Left hindlimb (tissue), 1 donor: ENCODE measurements at regions not wholly inside any gene's neighbourhood (a gene's known extent, or its start where the extent isn't known, plus 50 kb on each side); places are given as distances from the start of the nearest gene placed in this dataset.

Experiments used
- DNase-seq: peaks from one replicate; pipeline ENCODE4 v3.0.0-alpha.2; 2018

DNA sequence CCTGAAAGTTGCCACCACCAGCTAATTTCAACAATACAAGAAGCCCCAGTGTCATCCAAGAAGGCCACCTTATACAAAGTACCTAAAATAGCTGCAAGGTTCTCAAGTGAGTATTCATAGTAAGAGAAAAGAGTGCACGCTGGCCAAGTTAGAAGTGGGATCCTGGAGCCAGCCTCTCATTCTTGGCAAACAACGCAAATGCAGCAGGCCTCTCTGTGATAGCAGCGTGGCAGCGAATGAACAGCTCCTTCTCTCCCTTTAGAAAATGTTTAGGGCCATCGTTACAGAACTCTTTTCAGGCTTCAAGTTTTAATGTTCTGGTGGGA lies 78.0 kb upstream of the IFNG-AS1 start:
- no peak for DNase-seq

DNA sequence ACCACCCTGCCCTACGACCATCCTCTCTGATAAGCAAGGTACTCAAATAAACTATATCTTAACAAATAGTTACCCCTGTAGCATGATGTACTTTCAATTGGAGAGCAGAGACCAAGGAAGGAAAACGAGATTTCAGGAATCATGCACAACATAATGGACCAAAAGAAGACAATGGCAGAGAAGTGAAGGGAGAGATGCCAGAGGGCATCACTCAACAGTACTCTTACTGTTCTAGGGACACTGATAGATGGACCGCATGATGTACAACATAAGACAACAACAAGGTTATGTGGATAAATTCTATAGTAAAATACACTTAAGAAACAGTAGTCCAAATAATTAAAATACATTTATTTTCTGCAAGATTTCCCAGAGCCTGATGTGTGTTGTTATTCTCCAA lies 77.5 kb upstream of the IFNG-AS1 start:
- DNase-seq, result no peak

DNA sequence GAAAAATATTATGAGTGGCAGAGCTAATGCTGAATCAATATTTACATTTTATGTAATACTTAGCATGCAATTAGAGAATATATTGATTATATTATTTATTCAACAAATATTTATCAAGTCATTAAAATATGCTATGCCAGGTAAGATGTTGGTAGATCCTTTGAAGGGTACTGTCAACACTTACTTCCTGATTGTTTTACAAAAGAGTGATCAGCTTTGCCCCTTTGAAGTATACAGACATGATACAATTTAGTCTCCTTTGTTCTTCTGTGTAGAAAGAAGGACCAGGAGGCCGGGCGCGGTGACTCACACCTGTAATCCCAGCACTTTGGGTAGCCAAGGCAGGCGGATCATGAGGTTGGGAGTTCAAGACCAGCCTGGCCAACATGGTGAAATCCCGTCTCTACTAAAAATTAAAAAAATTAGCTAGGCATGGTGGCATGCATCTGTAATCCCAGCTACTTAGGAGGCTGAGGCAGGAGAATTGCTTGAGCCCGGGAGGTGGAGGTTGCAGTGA lies 73.9 kb upstream of the IFNG-AS1 start:
- no peak for DNase-seq

DNA sequence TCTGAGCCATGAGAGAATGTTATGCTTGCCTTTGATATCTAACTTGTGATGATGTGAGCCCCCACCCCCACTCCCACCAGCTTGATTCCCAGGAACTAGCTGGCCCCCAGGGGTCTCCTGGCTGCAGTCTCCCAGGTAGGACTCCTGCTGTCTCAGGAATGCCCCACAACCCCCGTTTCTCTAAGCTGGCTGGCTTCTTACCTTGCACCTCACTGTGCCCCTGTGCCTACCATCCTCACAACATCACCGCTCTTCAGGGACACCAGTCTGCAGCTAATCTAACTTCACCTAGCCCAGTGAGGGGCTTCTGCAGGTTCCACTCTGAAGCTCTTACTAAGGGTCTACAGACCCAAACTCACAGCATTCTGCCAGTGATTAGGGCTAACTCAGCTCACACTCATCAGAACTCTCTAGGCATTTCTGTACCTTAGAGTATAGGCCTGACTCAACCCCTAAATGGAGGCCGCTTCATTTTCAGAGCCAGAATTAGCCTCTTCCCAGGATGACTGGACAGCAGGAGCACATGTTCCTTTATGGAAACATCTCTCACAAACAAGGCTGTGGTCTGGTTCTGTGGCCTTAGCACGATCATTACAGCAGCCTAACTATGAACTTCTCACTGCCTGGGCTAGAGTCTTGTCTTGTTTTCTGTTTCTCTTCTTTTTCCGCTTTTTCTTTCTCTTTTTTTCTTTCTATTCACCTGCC lies 72.8 kb upstream of the IFNG-AS1 start:
- no peak for DNase-seq

DNA sequence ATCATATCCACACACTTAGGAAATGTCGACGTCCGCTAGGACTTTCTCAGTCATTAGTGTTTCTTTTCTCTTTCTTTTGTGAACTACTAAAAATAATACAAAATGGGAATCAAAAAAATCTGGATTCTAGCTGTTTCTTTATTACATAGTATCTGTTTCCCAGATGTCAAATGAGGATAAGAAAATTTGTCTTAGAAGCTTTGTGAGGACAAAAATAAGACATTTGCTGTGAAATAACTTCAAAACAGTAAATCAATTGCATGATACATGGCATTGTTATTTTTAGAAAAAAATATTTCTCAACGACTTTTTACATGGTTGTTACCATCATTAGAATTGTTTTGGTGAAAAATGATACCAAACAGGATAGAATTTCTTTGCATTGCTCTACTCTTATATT lies 71.4 kb upstream of the IFNG-AS1 start:
- DNase-seq, result no peak

DNA sequence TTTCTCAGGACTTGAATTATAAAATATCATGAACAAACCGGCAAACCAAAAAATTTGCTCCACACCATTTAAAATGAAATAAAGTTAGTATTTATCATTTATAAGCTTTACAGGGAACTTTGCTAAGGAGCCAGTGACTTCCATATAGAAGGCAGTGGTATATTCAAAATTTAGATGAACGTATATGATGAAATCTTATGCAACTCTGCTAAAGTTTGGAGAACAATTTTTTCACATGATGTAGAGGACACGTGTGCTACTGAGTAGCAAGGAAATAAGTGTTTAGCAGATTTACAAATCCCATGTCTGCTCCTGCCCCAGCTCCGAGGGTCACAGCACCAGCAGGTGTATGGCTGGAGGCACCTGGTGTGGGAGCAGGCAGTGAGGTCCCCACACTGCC lies 70.8 kb upstream of the IFNG-AS1 start:
- no peak for DNase-seq

DNA sequence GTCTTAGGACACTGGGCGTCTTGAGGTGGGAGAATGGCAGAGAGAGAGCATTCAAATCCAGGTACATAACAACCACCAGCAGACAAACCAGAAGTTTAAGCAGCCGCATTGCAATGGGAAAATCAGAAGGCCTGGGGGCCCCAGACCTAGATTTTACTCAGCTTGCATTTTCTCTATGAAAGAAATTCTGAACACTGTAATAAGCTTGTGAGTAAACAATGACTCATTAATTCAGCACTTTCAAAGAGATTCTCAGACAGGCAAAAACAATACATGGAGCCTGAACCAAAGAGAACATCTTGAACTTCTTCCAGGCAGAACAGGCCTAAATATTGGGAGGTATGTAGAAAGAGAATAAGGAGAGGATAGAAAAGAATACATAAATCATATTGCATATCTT lies 69.8 kb upstream of the IFNG-AS1 start:
- DNase-seq, result no peak

DNA sequence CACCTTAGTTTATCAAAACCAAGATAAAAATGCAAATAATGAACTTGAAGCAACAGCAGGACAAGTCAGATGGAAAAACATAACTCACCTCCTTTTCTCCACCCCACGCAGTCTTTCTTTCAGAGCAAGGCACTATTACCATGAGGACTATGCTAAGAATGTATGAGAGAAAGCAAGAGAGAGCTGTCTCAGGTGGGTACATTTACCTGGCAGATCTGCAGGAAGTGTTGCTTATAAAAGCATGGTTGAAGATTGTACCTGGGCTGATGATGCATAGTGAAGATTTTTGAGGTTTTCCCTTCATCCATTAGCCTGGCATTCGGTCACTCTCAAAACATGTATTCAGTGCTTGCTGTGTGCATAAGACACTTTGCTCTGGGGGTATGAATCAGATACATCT lies 68.8 kb upstream of the IFNG-AS1 start:
- no peak for DNase-seq

DNA sequence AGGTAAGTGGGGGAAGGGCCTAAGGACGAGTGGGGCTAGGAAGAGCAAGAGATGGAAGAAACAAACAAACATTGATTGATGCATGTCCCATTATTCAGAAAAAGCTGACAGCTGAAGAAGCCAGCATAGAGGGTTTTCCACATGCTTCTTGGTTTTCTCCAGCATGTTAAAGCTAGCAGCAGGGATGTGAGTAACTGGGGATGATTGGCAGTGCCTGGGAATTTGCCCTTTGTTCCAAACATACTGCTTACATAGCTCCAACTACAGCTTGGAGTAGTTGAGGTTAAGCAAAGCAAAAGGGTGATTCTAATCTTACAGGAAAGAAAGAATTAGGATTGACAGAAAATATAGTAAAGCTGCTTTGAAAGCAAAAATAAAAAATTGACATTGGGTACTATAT lies 68.0 kb upstream of the IFNG-AS1 start:
- no peak for DNase-seq

DNA sequence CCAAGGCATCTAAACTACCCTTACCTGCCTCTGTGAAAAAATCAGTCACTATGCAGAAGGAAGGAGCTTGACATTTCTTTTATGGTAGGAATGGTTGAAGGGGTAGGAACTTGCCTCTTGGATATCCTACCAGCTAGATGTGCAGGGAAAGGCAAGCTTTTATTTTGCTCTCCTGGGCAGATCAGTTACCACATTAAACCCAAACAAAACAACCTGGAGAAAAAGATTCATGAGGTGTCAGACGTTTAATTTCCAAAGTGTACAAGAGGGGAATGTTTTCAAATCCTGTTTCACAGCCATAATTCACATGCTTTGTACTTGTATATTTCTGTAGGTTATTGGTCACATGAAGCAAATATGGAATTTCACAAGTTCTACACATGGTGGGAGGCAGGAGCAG lies 67.0 kb upstream of the IFNG-AS1 start:
- DNase-seq, result no peak

DNA sequence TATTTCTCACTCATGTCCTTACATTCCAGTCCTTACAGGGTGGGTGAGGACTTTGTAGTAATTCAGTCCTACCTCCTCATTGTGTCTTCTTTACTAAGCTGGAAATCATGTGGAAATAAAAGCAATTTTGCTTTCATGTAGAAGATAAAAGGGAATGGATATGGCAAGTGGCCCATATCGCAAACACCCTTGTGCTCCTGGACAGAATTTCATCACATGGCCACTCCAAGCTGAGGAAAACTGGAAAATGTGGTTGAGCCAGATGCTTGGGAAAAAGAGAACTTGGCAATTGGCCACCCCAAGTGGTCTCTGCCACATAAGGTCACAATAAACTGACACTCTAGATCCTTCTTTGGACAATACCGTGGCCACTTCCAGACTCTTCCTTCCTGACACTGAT lies 64.2 kb upstream of the IFNG-AS1 start:
- no peak for DNase-seq

DNA sequence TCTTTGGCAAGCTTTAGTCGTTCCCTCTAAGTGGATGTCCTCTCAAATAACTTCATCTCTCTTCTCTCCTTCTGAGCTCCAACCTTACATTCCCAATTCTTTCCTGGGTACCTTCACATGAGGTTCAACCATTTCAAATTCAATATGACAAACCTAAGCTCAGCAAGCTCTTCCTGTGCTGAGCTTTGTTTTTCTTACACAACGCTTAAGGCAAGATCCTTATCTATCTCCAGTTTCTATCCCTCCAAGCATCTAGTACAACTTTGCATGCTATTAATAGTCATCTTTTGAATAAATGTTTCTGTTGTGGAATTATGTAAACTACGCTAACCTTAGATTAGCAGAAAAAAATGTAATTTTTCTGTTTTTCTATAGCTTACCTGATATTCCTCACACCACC lies 63.7 kb upstream of the IFNG-AS1 start:
- DNase-seq, result no peak

DNA sequence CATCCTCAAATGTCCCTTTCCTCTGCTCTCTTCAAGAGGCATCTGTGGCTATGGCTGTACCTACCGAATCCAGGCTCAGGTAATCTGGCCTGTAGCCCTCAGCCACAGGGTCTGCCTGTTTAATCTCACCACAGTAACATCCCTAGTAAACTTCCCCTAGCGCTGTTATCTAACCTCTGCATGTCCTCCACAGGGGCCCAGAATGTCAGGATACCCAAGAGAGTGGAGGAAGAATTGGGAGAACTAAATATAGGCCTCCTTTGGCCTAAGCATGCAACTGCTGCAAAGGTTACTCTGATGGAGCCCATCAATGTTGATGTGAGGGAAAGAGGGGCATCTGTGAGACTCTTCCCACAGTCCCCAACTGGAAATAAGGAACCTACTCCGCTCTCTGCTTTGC lies 63.2 kb upstream of the IFNG-AS1 start:
- no peak for DNase-seq

DNA sequence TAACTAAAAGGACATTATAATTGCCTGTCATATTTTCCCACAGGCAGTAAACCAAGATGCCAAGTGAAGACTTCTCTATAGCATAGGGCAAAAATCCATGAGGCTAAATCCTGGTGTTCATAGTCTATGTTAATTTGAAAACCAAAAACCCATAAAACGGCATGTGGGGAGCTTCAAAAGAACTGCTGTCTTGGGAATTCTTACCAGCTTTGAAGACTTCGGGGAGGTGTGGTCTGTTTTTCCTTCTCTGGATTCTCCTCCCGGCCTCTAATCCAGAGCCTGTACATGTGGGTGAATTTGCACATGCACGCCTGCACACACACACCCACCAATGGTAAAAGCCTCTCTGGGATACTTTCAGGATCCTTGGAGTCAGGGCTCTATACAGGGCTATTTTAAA lies 61.9 kb upstream of the IFNG-AS1 start:
- DNase-seq, result peak; percentile 39

DNA sequence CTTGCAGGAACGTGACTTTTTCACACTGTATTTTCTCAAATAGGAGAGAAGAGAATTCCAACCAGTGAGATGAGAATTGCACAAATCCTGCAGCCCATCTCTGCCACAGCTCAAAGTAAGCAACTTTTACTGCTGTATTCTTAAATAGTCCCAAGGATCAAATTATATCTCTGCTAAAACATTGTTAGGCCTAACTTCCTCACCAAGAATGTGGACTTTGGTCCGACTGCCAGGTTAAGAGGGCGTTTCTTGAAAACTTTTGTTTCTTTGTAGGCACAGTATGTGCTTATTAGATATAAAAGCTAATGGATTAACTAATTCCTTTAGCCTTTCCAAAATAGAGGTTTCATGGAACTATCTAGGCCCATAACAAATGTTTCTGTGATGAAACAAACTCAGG lies 61.4 kb upstream of the IFNG-AS1 start:
- DNase-seq, result no peak

DNA sequence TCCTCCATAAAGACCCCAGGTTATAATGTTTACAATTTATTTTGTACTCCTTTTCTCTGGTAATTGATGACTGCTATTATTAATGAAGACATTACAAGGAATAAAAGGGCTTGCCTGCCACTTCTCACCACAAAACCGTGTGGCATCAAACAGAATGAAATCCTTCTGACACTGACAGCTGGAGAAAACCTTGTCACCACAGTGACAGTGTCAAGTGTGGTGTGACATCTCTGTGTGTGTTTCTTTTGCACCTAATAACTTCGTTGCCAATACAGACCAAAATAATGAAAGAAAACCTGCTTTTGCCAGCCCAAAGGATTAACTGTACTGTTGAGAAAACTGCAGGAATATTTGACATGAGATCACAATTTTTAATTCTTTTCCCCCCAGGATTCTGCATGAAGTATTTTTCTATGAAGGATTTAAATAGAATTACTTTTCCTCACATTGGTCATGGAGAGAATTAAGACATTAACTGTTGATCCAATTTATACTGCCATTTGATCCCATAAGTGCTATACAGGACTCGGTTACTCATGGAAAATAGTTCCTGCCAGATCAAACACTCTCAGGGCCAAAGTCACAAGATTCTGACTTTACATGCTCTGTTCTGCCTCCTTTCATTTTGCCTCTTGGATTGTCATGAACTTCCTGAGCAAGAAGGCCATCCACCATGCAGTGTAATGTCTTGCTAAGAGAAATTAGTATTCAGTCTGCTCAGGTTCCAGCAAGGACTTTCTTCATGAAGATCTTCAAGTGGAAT lies 60.4 kb upstream of the IFNG-AS1 start:
- peak; percentile 53 for DNase-seq

DNA sequence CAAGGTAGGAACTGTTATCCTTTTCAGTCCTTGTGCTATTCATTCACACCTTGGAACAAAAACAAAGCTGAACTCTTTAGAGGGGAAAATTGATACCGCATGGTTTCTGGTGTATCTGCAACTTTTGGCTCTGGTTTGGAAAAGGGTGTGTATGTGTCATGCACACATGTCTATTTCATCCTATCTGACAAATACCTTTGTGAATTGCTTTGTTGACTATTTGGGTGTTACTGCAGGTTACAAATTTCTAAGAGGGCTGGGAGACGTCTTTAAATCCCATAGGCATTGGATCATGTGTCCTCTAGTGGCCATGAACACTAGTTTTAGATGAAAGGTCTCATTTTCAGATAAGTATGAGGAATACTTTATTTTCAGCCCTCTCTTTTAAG lies 59.9 kb upstream of the IFNG-AS1 start:
- no peak for DNase-seq

DNA sequence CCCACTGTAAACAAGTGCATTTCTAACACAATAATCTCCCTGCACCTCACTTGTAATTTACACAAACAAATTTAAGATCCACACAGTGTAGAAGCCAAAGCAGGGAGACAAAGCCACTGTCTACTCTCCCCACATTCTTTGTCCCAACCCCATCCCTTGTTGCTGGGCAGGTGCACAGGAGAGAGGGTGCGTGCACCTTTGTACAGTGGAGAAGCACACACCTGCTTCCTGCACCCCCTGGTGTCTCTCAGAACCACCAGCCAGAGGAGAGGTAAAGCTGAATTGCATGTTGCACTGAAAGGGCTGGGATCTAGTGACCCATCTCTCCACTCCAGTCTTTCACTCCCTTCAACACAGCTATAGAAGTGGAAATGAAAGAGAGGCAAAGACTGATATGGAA lies 51.4 kb upstream of the IFNG-AS1 start:
- DNase-seq, result no peak
